IPS-NIHi11 (cell line): ENCODE measurements at regions not wholly inside any gene's neighbourhood (a gene's known extent, or its start where the extent isn't known, plus 50 kb on each side); places are given as distances from the start of the nearest gene placed in this dataset.

Experiments used
- DNase-seq: peaks from one replicate; pipeline ENCODE4 v3.0.0; 2012; ENCODE audit warnings: mixed read lengths, low spot score

DNA sequence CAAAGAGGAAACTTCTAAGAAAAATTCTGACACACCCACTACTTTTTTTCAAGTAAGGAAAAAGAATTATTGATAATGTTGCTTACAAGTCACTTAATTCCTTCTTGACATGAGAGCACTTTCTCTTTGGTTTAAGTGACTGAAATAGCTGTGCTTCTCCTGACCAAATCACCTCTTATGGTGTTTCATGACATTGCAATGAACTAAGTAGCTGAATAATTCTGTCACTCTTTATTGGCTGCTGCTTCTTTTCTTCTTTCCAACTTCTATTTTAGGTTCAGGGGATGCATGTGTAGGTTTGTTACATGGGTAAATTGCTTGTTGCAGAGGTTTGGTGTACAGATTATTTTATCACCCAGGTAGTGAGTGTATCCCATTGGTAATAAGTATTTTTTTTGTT is 447.6 kb upstream of the NETO1 start:
- no peak for DNase-seq

DNA sequence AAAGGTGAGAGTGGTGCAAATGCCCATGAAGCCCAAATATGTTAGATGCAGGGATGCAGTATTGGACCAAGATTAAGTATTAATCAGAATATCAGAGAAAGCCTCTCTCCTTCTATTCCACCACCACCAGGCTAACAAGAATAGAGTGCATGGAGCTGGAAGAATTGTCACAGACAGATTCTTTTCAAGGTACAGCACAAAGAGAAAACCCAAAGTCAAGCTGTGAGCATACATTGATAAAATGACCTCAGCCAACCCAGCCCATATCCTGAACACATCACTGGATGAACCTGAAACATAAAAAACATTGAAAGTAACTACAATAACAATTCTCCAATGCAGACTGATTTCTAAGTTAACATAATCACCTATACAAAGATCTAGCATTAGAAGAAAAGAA is 445.7 kb upstream of the NETO1 start:
- no peak for DNase-seq

DNA sequence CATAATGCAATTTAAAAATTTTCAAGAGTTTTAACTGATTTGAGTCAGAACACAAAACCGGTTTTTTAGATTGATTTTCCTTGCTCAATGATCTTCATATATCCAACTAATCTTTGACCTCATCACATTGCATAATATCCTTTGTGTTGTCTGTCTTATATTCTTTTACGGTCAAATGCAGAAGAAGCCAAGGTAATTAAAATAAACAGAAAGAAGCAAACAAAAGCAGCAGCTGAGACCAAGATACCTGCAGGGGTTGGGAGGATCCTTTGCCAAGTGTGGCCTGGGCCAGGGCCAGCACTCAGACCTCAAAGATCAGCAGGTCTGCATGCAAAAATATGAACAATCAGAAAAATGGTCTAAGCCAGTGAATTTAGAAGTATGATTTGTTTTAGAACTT is 428.9 kb upstream of the NETO1 start:
- DNase-seq = no peak

DNA sequence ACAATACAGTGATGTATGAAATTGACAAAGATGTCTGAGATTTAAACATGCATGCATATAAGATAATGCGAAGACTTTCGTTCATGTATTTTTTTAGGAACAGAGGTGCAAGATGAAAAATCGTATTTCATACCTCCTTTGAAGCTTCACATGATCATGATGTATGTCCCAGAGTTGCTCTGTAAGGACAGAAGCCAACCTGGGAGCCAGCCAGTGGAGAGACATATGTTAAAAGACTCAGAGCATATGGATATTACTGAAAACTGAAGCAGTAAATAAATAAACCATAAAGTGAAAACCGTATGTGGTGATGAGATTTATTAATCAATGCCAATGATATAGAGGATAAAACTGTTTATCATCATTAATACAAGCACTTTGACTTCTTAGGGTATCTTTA is 424.4 kb upstream of the NETO1 start:
- no peak for DNase-seq

DNA sequence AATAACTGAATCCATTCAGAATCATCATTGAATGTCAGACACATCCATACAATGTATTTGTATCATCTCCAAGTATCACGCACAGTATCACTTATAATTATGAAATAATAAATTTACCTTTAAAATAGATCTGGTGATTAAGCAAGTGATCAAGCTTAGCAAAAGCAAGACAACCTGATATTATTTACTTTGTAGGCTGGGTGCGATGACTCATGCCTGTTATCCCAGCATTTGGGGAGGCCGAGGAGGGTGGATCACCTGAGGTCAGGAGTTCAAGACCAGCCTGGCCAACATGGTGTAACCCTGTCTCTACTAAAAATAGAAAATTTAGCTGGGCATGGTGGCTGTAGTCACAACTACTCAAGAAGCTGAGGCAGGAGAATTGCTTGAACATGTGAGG is 421.0 kb upstream of the NETO1 start:
- no peak for DNase-seq

DNA sequence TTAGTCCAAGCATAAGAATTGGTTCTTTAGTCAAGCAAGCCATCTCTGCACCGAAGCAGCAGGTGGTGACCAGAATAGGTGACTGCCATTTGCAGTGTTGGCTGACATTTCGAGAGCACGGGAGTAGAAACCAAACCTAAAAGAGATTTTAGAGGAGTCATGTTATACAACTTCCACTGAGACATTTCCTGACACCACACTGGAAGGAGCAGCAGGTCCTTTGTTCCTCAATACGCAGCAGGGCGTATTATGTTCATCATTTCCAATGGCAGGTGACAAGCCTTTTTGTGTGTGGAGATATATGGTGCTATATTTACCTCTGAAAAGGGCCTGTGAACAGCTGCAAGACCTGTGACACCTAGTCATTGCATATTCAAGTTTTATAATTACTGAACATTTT is 418.8 kb upstream of the NETO1 start:
- DNase-seq = no peak

DNA sequence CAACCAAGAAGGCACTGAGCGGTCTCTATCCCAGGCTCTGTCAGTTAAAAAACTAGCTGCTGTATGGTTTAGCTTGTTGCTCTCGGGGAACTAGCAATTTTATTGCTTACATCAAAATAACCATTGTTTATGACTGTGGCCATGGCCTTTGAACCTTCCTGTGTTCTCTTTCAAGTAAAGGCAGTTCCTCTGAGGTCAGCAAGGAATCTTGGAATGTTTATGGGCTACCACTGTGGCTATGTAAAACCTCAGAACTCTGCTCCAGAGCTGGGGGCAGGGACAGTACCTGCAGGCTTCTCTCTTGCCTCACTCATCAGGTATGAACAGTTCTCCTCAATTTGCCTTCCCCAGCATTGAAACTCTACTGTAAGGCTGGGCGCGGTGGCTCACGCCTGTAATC is 416.0 kb upstream of the NETO1 start:
- no peak for DNase-seq

DNA sequence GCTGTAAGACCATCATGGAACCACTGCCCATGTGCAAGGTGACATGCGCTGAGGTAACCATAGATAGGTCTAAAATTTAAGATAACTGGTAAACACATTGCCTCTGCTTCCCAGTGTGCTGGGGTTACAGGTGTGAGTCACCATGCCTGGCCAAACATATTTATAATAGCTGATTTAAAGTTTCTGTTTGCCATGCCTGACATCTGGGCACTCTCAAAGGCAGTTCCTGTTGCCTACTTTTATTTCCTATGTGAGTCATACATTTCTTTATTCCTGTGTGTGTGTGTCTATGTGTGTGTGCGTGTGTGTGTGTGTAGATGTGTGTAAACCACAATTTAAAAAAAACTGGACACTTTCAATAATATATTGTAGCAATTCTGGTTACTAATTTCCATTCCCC is 415.2 kb upstream of the NETO1 start:
- DNase-seq = no peak

DNA sequence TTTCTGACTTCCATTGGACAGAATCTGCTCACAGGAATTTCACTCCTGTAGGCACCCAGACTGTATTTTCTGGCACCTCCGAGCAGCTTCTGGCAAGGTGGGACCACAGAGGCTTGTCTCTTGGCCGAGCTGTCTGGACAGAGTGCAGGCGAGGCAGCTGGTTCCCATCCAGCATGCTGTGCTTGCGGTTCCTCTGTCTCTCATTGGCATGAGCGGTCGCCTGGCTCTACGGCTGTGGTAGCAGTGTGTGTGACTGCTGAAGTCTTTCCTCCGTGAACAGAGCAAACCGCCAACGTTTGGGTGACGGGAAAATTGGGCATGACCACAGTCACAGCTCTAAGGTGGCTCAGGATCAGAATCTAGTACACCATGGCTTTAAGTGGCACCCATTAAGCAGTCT is 411.7 kb upstream of the NETO1 start:
- DNase-seq = no peak

DNA sequence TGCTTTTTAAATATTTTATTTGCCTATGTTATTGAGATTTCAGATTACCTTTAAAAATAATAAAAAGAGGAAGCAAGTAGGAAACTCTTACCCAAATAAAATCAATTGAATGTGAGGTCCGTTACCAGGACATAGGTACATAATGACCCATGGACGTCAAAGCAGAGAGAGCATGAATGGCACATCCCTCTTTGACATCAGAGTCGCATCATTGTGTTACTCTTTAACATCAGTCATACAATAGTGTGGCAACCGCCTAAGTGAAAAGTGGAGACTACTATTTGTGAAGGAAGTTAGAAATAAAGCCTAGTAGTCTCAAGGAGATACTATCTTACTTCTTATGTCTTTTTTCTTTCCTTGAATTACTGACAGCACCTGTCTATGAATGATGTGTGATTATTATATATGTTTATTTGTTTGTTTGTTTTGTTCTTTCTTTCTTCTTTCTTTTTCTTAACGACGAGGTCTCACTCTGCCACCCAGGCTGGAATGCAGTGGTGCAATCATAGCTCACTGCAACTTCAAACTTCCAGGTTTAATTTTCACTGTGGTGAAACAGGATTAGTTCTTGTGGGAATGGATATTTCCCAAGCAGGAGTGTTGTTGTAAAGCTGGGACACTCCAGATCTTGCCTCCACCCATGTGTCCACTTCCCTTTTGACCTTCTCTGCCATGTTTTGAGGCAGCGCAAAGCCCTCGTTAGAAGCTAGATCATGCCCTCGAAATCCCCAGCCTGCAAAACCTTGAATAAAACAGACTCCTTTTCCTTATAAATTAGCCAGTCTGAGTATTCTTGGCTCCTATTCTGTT is 407.2 kb upstream of the NETO1 start:
- DNase-seq = no peak

DNA sequence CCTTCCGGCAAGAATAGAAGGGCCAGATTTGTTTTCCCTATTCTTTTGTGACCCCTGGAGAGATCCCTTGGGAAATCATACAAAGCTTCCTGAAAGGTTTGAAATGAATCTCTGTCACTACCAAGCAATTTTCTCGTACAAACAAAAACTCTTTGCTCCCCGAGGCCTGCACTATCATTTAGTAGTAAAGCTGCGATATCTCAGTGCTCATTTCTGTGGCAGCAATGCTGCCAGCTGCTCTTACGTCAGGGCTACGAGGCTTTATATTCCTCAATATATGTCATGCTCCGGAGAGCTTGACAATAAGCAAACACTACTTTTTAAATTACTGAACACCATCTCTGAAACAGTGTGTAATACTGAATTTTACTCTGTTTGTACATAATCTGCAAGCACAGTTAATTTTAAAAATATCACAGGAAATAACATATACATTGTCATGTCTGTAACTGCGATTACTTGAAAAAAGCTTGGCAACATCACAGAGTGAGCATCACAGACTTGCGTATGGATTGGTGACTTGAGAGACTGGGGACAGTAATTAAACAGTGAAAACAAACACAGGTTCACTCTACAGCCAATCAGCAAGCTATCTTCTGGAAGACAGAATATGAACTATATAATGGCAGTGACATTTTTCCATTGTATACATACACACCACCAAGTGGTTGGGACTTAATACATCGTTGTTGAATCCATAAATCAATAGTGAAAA is 403.3 kb upstream of the NETO1 start:
- DNase-seq = no peak

DNA sequence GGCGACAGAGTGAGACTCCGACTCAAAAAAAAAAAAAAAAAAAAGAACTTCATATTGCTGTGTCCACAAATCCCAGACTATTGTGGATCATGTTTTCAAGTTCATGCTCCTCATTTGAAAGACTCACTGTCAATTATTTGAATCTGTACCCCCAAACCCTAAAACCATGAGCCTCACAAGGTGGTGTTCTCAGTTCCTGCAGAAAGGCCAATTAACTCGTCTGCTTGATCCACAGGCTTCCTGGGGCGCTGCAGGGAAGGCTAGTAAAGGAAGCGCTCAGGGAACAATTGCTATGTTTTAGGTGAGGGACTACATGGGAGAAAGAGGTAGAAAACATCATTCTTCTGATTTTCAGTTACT is 396.8 kb upstream of the NETO1 start:
- DNase-seq = peak; percentile 28

DNA sequence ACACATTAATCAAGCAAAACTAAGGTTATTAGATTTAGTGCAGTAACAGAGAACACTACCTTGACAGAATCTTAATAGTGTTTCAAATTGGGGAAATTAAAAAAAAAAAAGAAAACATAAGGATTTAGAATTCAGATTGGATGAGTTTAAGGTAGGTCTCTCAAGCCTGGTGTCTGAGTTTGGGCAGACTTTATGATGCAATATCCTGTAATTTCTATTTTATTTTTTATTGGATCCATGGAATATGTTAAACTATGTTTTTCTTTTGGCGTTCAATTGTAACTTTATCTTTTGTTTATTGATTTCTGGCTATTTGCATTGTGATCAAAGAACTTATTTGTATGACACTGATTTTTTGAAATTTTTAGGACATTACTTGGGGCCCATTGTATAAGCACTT is 394.1 kb upstream of the NETO1 start:
- no peak for DNase-seq

DNA sequence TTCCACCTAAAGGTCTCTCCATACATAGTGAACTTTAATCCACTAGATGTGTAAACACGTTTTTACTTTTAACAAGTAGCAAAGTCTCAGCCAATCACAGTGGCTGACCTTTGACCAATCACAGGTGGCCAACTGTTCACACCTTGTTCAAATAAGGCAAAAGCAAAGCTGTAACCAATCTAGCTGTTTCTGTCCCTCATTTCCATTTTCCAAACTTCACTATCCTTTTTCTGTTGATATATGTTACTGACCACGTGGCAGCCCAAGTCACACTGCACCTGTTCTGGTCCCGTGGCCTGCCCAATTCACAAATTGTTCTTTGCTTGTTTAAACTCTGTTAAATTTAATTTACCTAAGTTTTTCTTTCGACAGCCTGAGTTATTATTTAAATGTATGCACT is 393.5 kb upstream of the NETO1 start:
- DNase-seq = no peak

DNA sequence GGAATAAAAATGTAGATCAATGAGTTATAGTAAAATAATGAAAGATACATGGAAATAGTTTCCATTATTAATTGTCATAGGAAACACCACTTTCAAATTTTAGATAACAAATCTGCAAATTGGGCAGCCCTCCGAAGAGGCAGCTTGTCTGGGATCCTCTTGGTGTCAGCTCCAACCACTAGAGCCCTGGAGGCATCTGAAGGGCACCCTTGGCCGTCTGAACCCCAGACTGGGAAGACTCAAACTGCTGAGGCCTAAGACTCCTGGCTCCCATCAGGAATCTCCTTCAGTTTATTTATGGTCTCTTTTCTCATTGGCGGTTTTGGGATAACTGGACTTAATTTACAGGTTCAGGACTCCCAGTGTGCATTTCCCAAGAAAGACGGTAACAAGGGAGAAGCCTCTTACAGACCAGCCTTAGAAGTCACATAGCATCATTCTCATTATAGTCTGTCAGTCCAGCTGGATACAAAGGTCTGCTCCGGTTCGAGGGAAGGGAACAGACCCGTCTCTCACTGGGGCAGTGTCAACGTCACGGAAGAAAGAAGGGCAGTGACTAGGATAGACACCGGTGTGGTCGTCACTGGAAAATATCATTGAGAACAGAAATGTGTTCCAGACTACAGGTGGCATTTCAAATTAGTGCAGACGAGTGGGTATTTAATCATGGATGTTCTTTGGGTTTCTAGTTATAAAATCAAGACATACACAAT is 390.7 kb upstream of the NETO1 start:
- DNase-seq = no peak

DNA sequence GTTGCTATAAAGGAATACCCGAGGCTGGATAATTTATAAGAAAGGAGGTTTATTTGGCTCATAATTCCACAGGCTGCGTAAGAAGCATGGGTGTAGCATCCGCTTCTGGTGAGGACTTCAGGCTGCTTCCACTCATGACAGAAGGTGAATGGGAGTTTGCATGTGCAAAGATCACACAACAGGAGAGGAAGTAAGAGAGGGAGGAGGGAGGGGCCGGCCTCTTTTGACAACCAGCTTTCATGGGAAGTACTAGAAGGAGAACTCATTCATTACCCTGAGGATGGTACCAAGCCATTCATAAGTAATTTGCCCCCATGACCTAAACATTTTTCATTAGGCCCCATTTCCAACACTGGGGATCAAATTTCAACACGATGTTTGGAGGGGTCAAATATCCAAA is 386.8 kb upstream of the NETO1 start:
- DNase-seq = no peak

DNA sequence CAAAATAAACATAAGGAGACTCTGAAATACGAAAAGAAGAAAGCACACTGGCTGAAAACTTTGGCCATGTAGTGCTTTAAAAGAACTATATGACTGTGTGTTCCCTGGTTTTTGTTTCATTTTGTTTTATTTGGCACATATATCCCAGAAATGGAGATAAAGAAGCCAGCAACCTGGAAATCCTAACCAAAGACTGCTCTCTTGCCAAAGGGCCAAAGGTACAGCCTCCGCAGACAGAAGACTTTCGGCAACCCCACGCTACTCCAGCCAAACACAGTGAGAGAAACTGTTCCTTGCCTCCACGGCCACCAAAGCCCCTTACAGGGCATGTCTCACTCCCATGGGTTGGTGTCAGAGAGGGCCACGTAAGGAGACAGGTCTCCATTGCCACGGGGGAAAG is 381.2 kb upstream of the NETO1 start:
- DNase-seq = no peak

DNA sequence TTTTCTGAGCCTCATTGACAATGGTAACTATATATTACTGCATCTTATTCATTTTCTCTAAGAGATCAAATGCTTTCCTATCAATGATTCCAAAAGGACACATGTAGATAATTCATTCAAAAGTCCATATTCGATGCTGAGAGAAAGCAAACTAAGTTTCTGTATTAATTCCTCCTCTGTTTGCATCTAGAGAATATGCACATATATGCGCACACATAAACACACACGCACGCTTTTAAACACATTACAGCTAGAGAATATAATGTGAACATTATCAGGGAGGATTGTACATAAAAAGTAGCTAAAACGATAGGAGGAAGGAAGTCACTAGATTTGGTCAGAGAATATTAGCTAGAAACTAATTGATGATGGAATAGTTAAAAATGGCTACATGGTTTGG is 379.0 kb upstream of the NETO1 start:
- no peak for DNase-seq

DNA sequence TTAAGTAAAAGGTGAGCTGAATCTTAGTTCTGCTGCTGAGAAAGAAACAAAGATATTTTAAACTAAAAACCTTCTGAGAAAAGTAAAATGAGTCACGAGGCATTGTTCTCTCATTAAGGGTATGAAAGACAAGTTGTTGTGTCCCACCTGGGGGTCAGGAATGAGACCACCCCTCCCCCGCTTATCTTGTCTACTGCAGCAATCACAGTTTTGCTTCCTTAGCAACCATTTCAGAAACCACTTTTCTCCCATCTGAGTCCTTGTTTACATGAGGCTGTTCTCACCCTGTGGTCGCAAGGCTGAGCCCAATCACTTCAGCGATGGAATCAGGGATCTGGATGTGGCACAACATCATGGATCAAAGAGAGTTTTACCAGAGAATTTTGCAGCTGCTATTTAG is 377.6 kb upstream of the NETO1 start:
- peak; percentile 43 for DNase-seq

DNA sequence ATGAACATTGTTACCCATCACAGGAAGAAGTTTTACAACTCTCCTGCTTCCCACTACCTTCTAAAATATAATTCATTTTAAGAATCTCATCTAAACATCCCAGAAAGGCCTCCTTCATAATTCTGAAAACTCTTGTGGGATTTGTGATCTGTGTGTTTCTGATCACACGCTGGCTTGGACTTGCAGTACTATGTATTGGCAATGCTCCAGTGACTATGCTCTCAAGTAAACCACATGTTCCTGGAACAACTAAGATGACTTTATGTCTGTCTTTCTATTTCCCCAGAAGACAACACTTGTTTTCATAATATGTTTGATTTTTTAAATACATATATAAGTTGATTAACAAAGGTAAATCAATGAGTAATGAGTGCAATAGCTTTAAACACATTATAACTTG is 376.6 kb upstream of the NETO1 start:
- DNase-seq = no peak

DNA sequence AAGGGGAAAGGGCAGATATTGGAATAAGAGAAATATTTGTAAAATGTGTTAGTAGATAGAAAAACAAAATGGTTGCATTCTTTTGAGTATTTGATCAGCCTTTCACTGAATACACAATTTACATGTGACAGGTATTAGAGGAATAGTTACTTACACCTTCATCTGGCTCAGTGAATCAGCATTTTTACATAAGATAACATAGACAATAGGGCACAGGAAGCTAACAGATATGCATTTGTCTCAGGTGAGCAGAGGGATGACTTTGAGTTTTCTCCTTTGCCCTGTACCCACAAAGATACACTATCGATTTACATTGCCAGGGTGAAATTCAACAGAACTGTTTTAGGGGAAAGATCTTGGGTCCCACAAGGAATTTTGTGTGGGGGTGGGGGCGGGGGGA is 373.1 kb upstream of the NETO1 start:
- DNase-seq = no peak

DNA sequence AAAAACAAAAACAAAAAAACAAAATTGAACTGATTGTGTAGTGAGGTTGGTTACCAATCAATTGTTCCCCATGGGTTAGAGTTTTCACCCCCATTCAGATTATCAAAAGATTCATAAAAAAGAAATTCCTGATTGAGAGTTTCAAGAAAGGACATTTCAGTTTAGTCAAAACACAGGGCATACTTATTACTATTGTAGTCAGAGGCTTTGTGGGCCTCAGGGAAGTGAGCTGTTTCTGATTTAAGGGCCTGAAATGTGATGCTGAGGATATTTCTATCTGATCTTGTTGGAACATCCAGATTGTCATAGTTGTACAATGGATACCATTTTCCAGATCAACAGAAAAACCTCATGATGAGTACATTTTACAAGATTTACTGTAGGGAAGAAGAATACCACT is 368.1 kb upstream of the NETO1 start:
- DNase-seq = no peak

DNA sequence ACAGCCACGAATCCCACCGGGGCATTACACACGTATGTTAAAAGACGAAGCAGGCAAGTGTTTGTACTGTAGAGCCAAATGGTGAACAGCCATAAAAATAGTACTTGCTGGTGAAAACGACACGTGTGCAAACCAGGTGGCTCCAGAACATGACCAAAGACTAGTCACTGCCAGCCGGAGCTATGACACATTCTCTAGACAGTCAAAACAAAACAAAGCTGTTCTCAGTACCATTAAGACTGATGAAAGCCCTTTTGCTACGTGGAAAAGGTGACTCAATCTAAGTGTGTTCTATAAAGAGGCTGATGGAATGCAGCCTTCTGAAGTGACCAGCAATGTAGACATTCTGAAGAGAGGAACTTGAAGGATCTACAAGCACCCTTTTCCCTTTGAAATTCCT is 367.7 kb upstream of the NETO1 start:
- no peak for DNase-seq
